ENCODE measurements at regions not wholly inside any gene's neighbourhood (a gene's known extent, or its start where the extent isn't known, plus 50 kb on each side); places are given as distances from the start of the nearest gene placed in this dataset.

- no peak for TF ChIP-seq CTCF (IDR thresholded peaks at IDR 0.05)
- TF ChIP-seq POLR2A (IDR thresholded peaks at IDR 0.05), result no peak
These were observed 66.1 kb upstream of the NR2F2 start for GRCh38 chr15:96264351-96264798.
